Endothelial cell of umbilical vein (primary cell): ENCODE measurements at regions not wholly inside any gene's neighbourhood (a gene's known extent, or its start where the extent isn't known, plus 50 kb on each side); places are given as distances from the start of the nearest gene placed in this dataset.
A peak's percentile ranks its signal among the peaks of the same experiment; 100 is the strongest.
"Not testable (repeated sequence)": the region's sequence is repeated elsewhere in the genome, so short reads cannot be mapped to it uniquely, and the experiment has no call there.

Experiments used
- BruUV-seq: library from RNA; stranded (reverse); fragments of 400-500 nt; replicated peaks from 2 replicates; lab custom pipeline; 2021; lab: Mats Ljungman, UMichigan
- CTCF ChIA-PET: fragments of 300-600, 350-600 bp; sonication (Branson Sonifier 250); formaldehyde crosslinking; loops from one replicate; lab custom pipeline; 2021; ENCODE audit warnings: antibody characterized with exemption, inconsistent platforms; lab: Charles Lee
- POLR2A ChIA-PET: fragments of 300-600, 350-600 bp; sonication (Branson Sonifier 250); formaldehyde crosslinking; loops from one replicate; lab custom pipeline; 2021; ENCODE audit warnings: antibody characterized with exemption, inconsistent platforms; lab: Charles Lee
- DNase-seq: peaks from one replicate; pipeline ENCODE4 v3.0.0-alpha.2; 2011; ENCODE audit warnings: low read depth, low spot score
- FAIRE-seq: peaks from 2 replicates; lab custom pipeline; 2011; peaks lifted over from hg19 to GRCh38; lab: Jason Lieb, UNC
- H2AFZ ChIP-seq: 2 replicates; pipeline ENCODE4 v1.6.0; 2012; ENCODE audit warnings: low read depth, low read length, control low read depth, inconsistent platforms
- H3K27ac ChIP-seq: 2 replicates; pipeline ENCODE4 v1.5.1; 2011; ENCODE audit warnings: low read depth, mild to moderate bottlenecking, control low read depth, low read length, moderate library complexity; ENCODE audit not compliant: insufficient read depth
- H3K27me3 ChIP-seq, 2 experiments: 2 replicates each; pipeline versions ENCODE4 v1.6.0 to v1.6.1; 2011; ENCODE audit warnings: low read length in 2 of 2, mixed read lengths in 1 of 2; ENCODE audit not compliant: control insufficient read depth in 2 of 2, insufficient read depth in 2 of 2
- H3K36me3 ChIP-seq, 2 experiments: 2 replicates in 1 of 2; 3 replicates in 1 of 2; pipeline ENCODE4 v1.5.1; 2011; ENCODE audit warnings: low read length in 2 of 2, mild to moderate bottlenecking in 1 of 2, moderate library complexity in 1 of 2; ENCODE audit not compliant: control insufficient read depth in 2 of 2, insufficient read depth in 2 of 2; ENCODE audit errors: extremely low read depth in 1 of 2
- H3K4me1 ChIP-seq: 3 replicates; pipeline ENCODE4 v1.5.1; 2011; ENCODE audit warnings: mild to moderate bottlenecking, low read length; ENCODE audit not compliant: control insufficient read depth, insufficient read depth; ENCODE audit errors: extremely low read depth
- H3K4me2 ChIP-seq: 2 replicates; pipeline ENCODE4 v1.6.1; 2011; ENCODE audit warnings: low read length, control low read depth, mixed read lengths; ENCODE audit not compliant: insufficient read depth
- H3K4me3 ChIP-seq, 3 experiments: fragments of 200-600 bp in 1 of 3; sonication (generic), shearing (Covaris generic) in 1 of 3; replicated peaks in 1 of 3; 2 replicates each; pipeline ENCODE4 v1.5.1; 2011 to 2016; ENCODE audit warnings: control low read depth in 3 of 3, low read length in 3 of 3, mild to moderate bottlenecking in 2 of 3, inconsistent platforms in 1 of 3, low read depth in 1 of 3, moderate library complexity in 1 of 3; ENCODE audit not compliant: insufficient read depth in 1 of 3
- H3K79me2 ChIP-seq: 2 replicates; pipeline ENCODE4 v1.6.0; 2012; ENCODE audit warnings: low read length, inconsistent platforms; ENCODE audit not compliant: control insufficient read depth, insufficient read depth
- H3K9ac ChIP-seq: replicated peaks from 2 replicates; pipeline ENCODE3; 2011; ENCODE audit warnings: low read length, control low read depth; ENCODE audit not compliant: insufficient read depth; ENCODE audit errors: extremely low read depth
- H3K9me1 ChIP-seq: replicated peaks from 3 replicates; pipeline ENCODE4 v1.6.0; 2011; ENCODE audit warnings: mild to moderate bottlenecking, low read length; ENCODE audit not compliant: control insufficient read depth, insufficient read depth; ENCODE audit errors: extremely low read depth
- H3K9me3 ChIP-seq: replicated peaks from 2 replicates; pipeline ENCODE4 v1.5.1; 2012; ENCODE audit warnings: low read length, inconsistent platforms; ENCODE audit not compliant: control insufficient read depth, insufficient read depth
- H4K20me1 ChIP-seq: replicated peaks from 2 replicates; pipeline ENCODE3; 2011; ENCODE audit warnings: mild to moderate bottlenecking, low read length; ENCODE audit not compliant: control insufficient read depth, insufficient read depth; ENCODE audit errors: extremely low read depth
- dilution Hi-C: fragments of 300-500 bp; cut with MboI; formaldehyde crosslinking; loops from one replicate; pipeline ENCODE4 v1.15.0; 2019; ENCODE audit warnings: low sequenced_read_pairs; ENCODE audit not compliant: extremely low pct_ligation_motif_present
- intact Hi-C: fragments of 100-400 bp; cut with micrococcal nuclease; formaldehyde crosslinking; loops from one replicate; pipeline ENCODE4 v1.10.0; 2022

DNA sequence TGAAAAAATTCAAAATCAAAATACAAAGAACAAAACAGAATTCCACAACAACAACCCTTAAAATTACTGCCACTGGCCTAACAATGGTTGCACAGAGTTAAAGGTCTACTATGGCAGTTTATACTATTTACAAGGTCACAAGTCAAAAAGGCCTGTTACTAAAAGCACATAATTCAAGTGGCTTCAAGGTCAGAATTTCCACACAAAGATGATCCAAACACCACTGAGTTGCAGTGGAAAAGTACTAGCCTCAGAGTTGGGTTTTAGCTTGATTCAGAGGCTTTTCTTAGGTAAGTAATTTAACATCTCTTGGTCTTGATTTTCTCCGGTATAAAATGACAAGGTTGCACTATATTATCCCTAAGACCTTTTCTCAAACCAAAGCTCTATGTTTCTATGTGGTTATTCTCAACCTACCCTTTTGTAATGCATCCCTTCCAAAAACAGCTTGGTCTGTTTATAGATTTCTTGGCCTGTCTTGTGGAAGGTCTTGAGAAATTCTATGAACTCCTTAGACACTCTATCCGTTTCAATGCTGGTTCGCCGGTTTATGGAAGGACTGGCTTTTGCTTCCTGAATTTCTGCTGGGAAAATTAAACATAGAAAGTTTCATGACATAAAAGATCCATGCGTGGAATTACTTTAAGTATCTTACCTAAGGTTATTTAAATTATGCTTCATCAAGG, 69.5 kb downstream of the MDH2 start:
- H3K4me2 ChIP-seq, H3K4me3 ChIP-seq, H3K4me1 ChIP-seq, H2AFZ ChIP-seq, H3K27me3 ChIP-seq, intact Hi-C loops, H3K9me3 ChIP-seq, BruUV-seq, H3K9me1 ChIP-seq, CTCF ChIA-PET, POLR2A ChIA-PET, H3K27ac ChIP-seq, FAIRE-seq, H4K20me1 ChIP-seq, H3K79me2 ChIP-seq, H3K36me3 ChIP-seq, DNase-seq, dilution Hi-C loops, H3K9ac ChIP-seq: not testable (repeated sequence)

DNA sequence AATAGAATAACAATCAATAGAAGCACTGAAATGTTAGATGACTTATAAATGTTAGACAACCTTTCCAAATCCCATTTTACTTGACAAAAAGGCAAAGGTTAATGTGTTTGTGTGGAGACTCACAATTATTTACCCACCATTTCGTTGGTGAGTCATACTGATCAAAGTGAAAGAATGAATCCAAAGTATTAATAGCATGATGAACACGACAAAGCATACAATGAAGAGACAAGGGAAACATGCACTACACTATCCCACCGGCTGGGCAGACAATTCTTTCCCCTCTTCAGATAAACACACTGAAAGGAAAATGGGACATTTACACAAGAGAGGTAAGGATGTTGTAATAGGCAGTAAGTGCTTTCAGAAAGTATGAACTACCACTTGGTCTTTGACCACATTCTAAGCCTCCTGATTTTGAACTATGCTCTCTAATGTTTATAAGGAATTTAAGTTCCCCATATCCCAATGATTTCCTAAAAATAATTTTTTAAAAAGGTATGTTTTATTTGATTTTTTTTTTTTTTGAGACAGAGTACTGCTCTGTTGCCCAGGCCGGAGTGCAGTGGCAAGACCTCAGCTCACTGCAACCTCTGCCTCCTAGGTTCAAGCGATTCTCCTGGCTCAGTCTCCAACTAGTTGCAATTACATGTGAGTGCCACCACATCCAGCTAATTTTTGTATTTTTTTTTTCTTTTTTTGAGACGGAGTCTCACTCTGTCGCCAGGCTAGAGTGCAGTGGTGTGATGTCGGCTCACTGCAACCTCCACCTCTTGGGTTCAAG, 70.5 kb downstream of the MDH2 start:
- H3K9ac ChIP-seq, CTCF ChIA-PET: not testable (repeated sequence)
- peak; percentile 10 for DNase-seq

More for the DNA sequence above, 70.5 kb downstream of the MDH2 start:
- H3K4me3 ChIP-seq, BruUV-seq, H3K27me3 ChIP-seq, H3K79me2 ChIP-seq, FAIRE-seq, H3K27ac ChIP-seq, H2AFZ ChIP-seq, H3K4me1 ChIP-seq, H4K20me1 ChIP-seq, POLR2A ChIA-PET, H3K9me3 ChIP-seq, intact Hi-C loops, H3K36me3 ChIP-seq, dilution Hi-C loops, H3K9me1 ChIP-seq, H3K4me2 ChIP-seq: not testable (repeated sequence)
